Stimulated activated CD8-positive, alpha-beta memory T cell treated with anti-CD3 and anti-CD28 coated beads, Interleukin-12 subunit alpha, Interleukin-12 subunit beta, amount 100 ng/mL, for 4 hours (primary cell): ENCODE measurements at regions not wholly inside any gene's neighbourhood (a gene's known extent, or its start where the extent isn't known, plus 50 kb on each side); places are given as distances from the start of the nearest gene placed in this dataset.

Source experiments
- DNase-seq: peaks from one replicate; pipeline ENCODE4 v3.0.0-alpha.2; 2020; ENCODE audit warnings: low read depth

GRCh38 chr1:5231541-5232315, 577.3 kb downstream of the AJAP1 start:
- no peak for DNase-seq

- DNase-seq, result no peak
These were observed 572.7 kb downstream of the AJAP1 start for GRCh38 chr1:5227114-5227513.

GRCh38 chr1:5225707-5226704, 571.6 kb downstream of the AJAP1 start:
- DNase-seq, result no peak

DNA sequence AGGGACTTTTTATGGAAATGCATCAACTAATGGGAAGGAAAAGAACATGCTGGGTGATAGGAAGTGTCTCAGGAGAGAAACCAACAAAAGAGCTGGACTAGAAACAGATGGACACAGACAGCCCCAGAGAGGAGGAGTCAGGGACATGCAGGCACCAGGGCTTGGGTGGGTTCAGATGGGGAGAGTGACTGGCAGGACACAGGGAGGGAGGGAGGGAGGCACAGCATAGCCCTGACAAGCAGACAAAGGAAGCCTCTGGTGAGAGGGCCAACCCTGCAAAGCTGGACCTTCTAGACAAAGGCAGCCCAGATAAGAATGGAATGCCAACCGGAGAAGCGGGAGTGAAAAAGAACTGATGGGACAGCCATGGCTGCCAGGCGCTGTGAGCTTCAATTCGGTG, 568.8 kb downstream of the AJAP1 start:
- DNase-seq, result no peak

DNA sequence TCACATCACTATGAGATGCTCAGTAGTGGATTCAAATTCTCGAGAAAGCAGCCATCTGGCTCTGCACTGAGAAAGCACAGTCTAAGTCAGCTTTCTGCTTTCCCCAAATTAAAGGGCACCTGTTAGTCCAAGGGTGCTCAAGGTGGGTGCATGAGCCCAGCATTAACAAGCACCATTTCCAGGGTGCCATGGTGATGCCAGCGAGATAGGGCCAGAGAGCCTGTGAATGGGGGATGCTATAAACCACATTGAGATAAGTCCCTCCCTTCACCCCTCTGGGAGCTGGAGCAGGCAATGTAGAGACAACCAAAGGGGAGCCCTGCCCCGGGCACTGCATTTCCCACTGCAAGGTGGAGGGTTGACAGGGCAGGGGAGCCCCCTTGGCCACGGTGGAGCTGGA, 568.2 kb downstream of the AJAP1 start:
- no peak for DNase-seq

- no peak for DNase-seq
These were observed 567.0 kb downstream of the AJAP1 start for GRCh38 chr1:5221451-5221850.

DNA sequence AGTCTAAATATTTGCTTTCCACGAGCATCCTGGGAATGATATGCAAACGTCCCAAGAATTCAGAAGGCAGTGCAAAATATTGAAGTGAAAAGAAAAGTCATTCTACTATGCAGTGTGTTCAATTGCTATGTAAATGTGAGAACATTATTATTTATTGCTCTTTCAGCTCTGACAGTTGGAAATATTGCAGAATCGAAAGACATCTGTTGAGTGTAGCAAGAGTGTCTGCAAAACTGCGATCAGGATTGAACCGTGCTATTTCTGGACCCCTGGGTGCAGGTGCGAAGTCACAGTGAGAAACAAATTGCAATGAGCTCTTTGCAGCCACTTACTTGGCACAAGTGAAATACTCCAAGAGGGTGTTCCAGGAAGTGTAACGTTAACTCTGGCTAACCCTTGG, 566.4 kb downstream of the AJAP1 start:
- DNase-seq, result no peak

- DNase-seq, result no peak
These were observed 566.0 kb downstream of the AJAP1 start for GRCh38 chr1:5220421-5220820.

DNA sequence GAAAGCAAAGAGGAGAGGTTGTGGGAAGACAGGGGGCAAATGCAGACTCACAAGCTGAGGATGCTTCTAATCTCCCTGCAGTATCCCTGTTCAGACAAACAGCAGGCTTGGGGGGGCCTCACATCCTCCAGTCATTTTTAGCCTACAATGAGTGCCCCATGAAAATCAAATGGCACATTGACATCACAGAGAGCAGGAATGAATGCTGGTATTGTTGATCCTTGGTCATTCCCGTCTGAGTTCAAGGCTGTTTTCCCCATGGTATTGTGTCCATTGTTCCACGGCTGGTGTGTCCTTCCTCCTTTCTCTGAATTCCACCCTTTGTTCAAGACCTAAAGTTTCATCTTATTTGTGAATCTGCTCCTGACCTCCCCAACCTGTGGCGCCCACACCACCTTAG, 545.6 kb downstream of the AJAP1 start:
- no peak for DNase-seq

DNA sequence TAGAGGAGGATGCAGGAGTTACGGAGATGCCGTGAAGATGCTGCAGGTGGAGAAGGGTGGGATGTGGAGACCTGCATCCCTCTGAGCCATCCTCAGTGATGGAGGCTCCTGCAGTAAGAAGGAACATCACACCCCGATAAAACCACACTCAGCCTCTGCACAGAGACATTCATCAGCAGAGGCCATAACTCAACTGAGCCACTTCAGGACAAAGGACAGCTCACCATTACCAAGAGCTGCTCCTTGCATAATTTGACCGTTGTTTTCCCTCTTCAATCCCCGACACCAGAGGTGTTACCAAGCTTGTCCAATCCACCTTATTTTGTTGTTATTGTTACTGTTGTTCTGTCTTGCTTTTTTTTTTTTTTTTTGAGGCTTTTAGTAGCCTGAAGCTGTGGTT, 543.9 kb downstream of the AJAP1 start:
- DNase-seq, result no peak

- no peak for DNase-seq
These were observed 537.1 kb downstream of the AJAP1 start for GRCh38 chr1:5191470-5191869.

DNA sequence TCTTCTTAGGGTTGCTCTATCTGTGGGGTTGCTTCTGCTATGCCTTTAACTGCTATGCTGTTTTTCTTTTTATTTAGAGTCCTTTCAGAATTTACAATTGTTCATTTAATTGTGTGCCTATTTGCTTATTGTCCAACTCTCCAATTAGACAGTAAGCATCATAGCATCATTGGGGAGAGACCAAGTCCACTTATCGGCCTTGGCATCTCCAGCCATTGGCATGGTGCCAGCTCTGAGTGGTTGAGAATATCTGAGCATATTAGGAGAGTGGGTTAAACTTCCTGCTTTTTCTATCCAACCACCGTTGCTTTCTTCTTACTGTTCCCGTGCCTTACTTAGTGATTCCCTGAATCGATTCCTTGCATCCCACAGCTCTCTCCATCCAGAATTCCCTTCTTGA, 535.0 kb downstream of the AJAP1 start:
- DNase-seq, result no peak

DNA sequence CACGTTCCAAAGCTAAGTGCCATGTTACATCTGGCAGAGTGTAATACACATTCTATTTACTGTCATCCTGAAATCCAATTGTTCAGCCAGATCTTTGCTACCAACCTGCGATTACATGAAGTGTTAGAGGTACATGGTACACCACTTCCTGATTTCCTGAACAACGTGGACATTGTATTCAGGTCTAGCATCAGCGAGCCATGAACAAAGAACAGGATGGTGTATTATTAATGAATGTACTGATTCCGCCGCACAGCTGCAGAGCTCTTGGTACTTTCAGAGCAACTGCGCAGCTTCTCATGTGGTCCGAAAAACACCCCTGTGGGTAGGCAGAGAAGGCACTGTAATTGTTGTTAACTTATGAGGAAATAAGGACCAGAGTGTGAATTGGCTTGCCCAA, 511.4 kb downstream of the AJAP1 start:
- DNase-seq, result no peak

- no peak for DNase-seq
These were observed 509.7 kb downstream of the AJAP1 start for GRCh38 chr1:5164158-5164557.

- DNase-seq, result no peak
These were observed 507.0 kb downstream of the AJAP1 start for GRCh38 chr1:5161372-5161771.

DNA sequence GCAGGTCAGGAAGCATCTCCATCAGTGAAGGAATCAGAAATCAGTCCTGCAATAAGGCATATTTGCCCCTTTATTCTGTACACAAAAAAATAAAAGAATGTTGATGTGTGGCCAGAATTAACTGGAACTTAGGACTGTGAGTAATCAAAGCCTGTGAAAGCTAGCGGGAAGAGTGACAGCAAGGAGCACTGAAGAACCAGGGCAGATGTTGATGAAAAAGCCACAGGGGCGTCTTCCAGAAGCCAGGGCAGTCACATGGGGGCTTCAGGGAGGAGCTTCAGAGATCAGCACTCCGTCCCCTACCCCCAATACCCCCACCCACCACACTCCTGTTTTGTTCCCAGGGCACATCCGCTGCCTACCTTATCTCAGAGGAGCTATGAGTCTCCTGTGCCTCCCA, 502.8 kb downstream of the AJAP1 start:
- no peak for DNase-seq

DNA sequence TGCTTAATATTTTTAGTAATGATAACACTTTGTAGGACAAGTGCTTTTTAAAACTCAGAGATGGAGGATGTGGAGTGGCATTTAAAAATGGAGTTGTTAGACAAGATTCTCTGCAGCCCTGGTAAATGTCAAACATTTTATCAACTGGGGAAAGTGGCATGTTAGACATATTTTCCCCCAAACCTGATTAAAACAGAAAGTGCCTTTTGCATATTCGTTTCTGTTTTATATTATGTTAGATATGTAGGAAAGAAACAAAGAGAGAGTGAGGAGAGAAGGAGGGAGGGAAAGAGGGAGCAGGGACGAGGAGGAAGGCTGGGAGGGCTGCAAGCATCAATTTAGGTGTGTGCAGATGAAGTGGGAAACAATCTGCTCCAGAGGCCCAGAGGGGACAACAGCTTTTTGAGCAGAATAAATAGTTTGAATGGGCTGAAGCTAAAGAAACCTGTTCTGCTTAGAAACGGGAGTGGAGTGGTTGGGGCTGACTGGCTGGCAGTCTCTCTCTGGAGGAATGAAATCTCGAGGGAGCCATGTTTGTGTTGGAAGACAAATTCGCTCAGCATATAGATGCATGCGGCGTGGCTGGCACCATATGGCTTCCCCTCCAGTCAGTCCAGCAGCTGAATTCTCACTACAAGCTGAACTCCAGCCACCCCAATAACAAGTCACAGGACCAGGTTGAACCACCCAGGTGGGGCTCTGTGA, 502.2 kb downstream of the AJAP1 start:
- DNase-seq, result no peak

GRCh38 chr1:5151511-5151910, 497.1 kb downstream of the AJAP1 start:
- DNase-seq, result no peak

GRCh38 chr1:5150191-5150590, 495.8 kb downstream of the AJAP1 start:
- no peak for DNase-seq

DNA sequence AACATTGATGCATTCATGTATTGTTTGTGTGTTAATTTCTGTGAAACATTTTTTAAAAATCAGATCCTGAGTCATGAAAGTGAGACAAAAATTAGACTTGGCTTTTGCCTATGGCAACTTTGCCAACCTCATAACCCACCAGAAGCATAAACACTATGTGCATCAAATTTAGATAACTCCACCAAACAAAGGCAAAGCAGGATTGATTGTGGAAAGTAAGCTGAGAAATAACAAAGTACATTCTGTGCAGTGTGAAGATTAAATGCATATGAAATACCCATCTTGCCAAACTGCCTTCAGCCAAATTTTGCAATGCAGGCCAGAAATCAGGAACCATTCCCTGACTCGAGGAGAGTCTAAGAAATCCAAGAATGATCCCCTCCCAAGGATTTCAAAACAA, 493.4 kb downstream of the AJAP1 start:
- no peak for DNase-seq

- no peak for DNase-seq
These were observed 488.0 kb downstream of the AJAP1 start for GRCh38 chr1:5142389-5142788.

DNA sequence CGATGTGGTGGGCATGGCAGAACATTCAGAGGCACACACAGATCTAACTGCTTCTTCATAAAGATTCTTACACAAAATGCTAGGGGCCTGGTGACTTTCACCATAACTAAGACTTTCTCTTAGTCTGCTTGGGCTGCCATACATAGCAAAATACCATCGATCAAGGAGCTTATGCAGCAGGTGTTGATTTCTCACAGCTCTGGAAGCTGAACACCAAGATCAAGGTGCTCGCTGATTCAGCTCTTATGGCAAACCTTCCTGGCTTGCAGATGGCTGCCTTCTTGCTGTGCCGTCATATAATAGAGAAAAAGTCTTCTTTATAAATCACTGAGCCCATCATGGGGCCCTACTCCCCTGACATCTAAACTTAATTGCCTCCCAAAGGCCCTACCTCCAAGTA, 487.3 kb downstream of the AJAP1 start:
- no peak for DNase-seq

GRCh38 chr1:5140962-5141361, 486.6 kb downstream of the AJAP1 start:
- DNase-seq, result no peak
